NAMALWA (cell line): ENCODE measurements at regions not wholly inside any gene's neighbourhood (a gene's known extent, or its start where the extent isn't known, plus 50 kb on each side); places are given as distances from the start of the nearest gene placed in this dataset.
"Not testable (repeated sequence)": the region's sequence is repeated elsewhere in the genome, so short reads cannot be mapped to it uniquely, and the experiment has no call there.

Experiments used
- DNase-seq: peaks from one replicate; pipeline ENCODE4 v3.0.0-alpha.2; 2015; ENCODE audit warnings: low spot score

GRCh38 chr12:83709899-83710298, 1023.2 kb downstream of the TMTC2 start:
- no peak for DNase-seq

- DNase-seq: no peak
These were observed 1014.1 kb downstream of the TMTC2 start for GRCh38 chr12:83700838-83701237.

- not testable (repeated sequence) for DNase-seq
These were observed 1009.6 kb downstream of the TMTC2 start for GRCh38 chr12:83696311-83696710.

- no peak for DNase-seq
These were observed 1005.0 kb downstream of the TMTC2 start for GRCh38 chr12:83691730-83692129.

GRCh38 chr12:83690465-83690864, 1003.8 kb downstream of the TMTC2 start:
- DNase-seq: no peak

GRCh38 chr12:83689333-83689732, 1002.6 kb downstream of the TMTC2 start:
- no peak for DNase-seq

GRCh38 chr12:83676781-83677295, 990.1 kb downstream of the TMTC2 start:
- DNase-seq: no peak

GRCh38 chr12:83666690-83667089, 980.0 kb downstream of the TMTC2 start:
- no peak for DNase-seq

- DNase-seq: no peak
These were observed 979.0 kb downstream of the TMTC2 start for GRCh38 chr12:83665634-83666218.

GRCh38 chr12:83664650-83665049, 977.9 kb downstream of the TMTC2 start:
- DNase-seq: no peak

GRCh38 chr12:83660727-83661358, 974.1 kb downstream of the TMTC2 start:
- no peak for DNase-seq

GRCh38 chr12:83659321-83659720, 972.6 kb downstream of the TMTC2 start:
- DNase-seq: no peak

- no peak for DNase-seq
These were observed 969.3 kb downstream of the TMTC2 start for GRCh38 chr12:83656004-83656403.

GRCh38 chr12:83642205-83642604, 955.5 kb downstream of the TMTC2 start:
- DNase-seq: no peak

GRCh38 chr12:83641789-83642188, 955.1 kb downstream of the TMTC2 start:
- no peak for DNase-seq

- DNase-seq: no peak
These were observed 948.1 kb downstream of the TMTC2 start for GRCh38 chr12:83634726-83635267.

GRCh38 chr12:83630526-83630925, 943.8 kb downstream of the TMTC2 start:
- no peak for DNase-seq

GRCh38 chr12:83629931-83630330, 943.2 kb downstream of the TMTC2 start:
- DNase-seq: no peak

GRCh38 chr12:83622205-83622604, 935.5 kb downstream of the TMTC2 start:
- DNase-seq: no peak

- DNase-seq: no peak
These were observed 933.3 kb downstream of the TMTC2 start for GRCh38 chr12:83619973-83620372.

- no peak for DNase-seq
These were observed 928.4 kb downstream of the TMTC2 start for GRCh38 chr12:83615152-83615551.

- no peak for DNase-seq
These were observed 926.9 kb downstream of the TMTC2 start for GRCh38 chr12:83613586-83614110.

- DNase-seq: no peak
These were observed 916.4 kb downstream of the TMTC2 start for GRCh38 chr12:83603106-83603505.
